GM19395 (cell line): ENCODE measurements at regions not wholly inside any gene's neighbourhood (a gene's known extent, or its start where the extent isn't known, plus 50 kb on each side); places are given as distances from the start of the nearest gene placed in this dataset.

Source experiments
- ATAC-seq: cut with Tn5 transposase; IDR thresholded peaks from one replicate; pipeline ENCODE4 v1.9.1; 2021; ENCODE audit warnings: mild to moderate bottlenecking, moderate library complexity; ENCODE audit not compliant: unreplicated experiment

- ATAC-seq = no peak
Measured at GRCh38 chr6:54991761-54992330, 145.3 kb downstream of the FAM83B start.

- peak; percentile 78 for ATAC-seq
Measured at GRCh38 chr6:54992789-54993188, 146.2 kb downstream of the FAM83B start.

- ATAC-seq = no peak
Measured at GRCh38 chr6:54993294-54993693, 146.7 kb downstream of the FAM83B start.

GRCh38 chr6:54993948-54994347 lies 147.4 kb downstream of the FAM83B start:
- ATAC-seq = no peak

- no peak for ATAC-seq
Measured at GRCh38 chr6:54998576-54998975, 152.0 kb downstream of the FAM83B start.

- no peak for ATAC-seq
Measured at GRCh38 chr6:55003719-55004430, 157.3 kb downstream of the FAM83B start.

- ATAC-seq = no peak
Measured at GRCh38 chr6:55009131-55009530, 162.6 kb downstream of the FAM83B start.

GRCh38 chr6:55011034-55011433 lies 163.3 kb upstream of the HCRTR2 start:
- no peak for ATAC-seq

- ATAC-seq = no peak
Measured at GRCh38 chr6:55012454-55012853, 161.9 kb upstream of the HCRTR2 start.

GRCh38 chr6:55014321-55015088 lies 159.8 kb upstream of the HCRTR2 start:
- no peak for ATAC-seq

GRCh38 chr6:55016261-55016660 lies 158.1 kb upstream of the HCRTR2 start:
- ATAC-seq = no peak

- ATAC-seq = no peak
Measured at GRCh38 chr6:55017555-55018300, 156.6 kb upstream of the HCRTR2 start.

- ATAC-seq = no peak
Measured at GRCh38 chr6:55019591-55019990, 154.7 kb upstream of the HCRTR2 start.

GRCh38 chr6:55023230-55023629 lies 151.1 kb upstream of the HCRTR2 start:
- no peak for ATAC-seq

- ATAC-seq = no peak
Measured at GRCh38 chr6:55033016-55033546, 141.2 kb upstream of the HCRTR2 start.

- ATAC-seq = no peak
Measured at GRCh38 chr6:55034752-55035151, 139.6 kb upstream of the HCRTR2 start.

- no peak for ATAC-seq
Measured at GRCh38 chr6:55040102-55040848, 134.0 kb upstream of the HCRTR2 start.

GRCh38 chr6:55046869-55047422 lies 127.4 kb upstream of the HCRTR2 start:
- no peak for ATAC-seq

GRCh38 chr6:55047451-55048044 lies 126.8 kb upstream of the HCRTR2 start:
- ATAC-seq = no peak

- ATAC-seq = no peak
Measured at GRCh38 chr6:55049866-55050265, 124.4 kb upstream of the HCRTR2 start.
